H1 (cell line): ENCODE measurements at regions not wholly inside any gene's neighbourhood (a gene's known extent, or its start where the extent isn't known, plus 50 kb on each side); places are given as distances from the start of the nearest gene placed in this dataset.

Experiments
- ZNF274 ChIP-seq: IDR thresholded peaks from 2 replicates; pipeline ENCODE4 v1.7.0; 2012; ENCODE audit warnings: low read length, borderline replicate concordance; ENCODE audit errors: extremely low read depth

GRCh38 chr1:29548091-29548490, 311.8 kb downstream of the PTPRU start (continued):
- no peak for TF ChIP-seq ZNF274
- TF ChIP-seq, all 59 proteins: peak for 0
